Activated CD8-positive, alpha-beta T cell treated with anti-CD3 and anti-CD28 coated beads for 36 hours (primary cell): ENCODE measurements at regions not wholly inside any gene's neighbourhood (a gene's known extent, or its start where the extent isn't known, plus 50 kb on each side); places are given as distances from the start of the nearest gene placed in this dataset.

Experiments used
- ATAC-seq: fragments of 200-7000 bp; cut with Tn5 transposase; one replicate; pipeline ENCODE4 v1.10.0; 2021; ENCODE audit warnings: mild to moderate bottlenecking, moderate library complexity
- CTCF ChIA-PET: fragments of 350-600 bp; sonication (Branson Sonifier 250); formaldehyde crosslinking; loops from one replicate; lab custom pipeline; 2021; ENCODE audit warnings: antibody characterized with exemption; lab: Charles Lee
- POLR2A ChIA-PET: fragments of 350-600 bp; sonication (Branson Sonifier 250); formaldehyde crosslinking; loops from one replicate; lab custom pipeline; 2021; ENCODE audit warnings: antibody characterized with exemption; lab: Charles Lee
- DNase-seq: peaks from one replicate; pipeline ENCODE4 v3.0.0-alpha.2; 2020
- H3K27ac Mint-ChIP-seq: one replicate; pipeline ENCODE4 v1.8.0; 2021; ENCODE audit warnings: mild to moderate bottlenecking, mixed read lengths
- H3K27me3 Mint-ChIP-seq: one replicate; pipeline ENCODE4 v1.8.0; 2021; ENCODE audit warnings: mixed read lengths
- H3K36me3 Mint-ChIP-seq: one replicate; pipeline ENCODE4 v1.8.0; 2021; ENCODE audit warnings: low read depth, mixed read lengths
- H3K4me1 Mint-ChIP-seq: one replicate; pipeline ENCODE4 v1.8.0; 2021; ENCODE audit warnings: low read depth, mixed read lengths
- H3K4me3 Mint-ChIP-seq: one replicate; pipeline ENCODE4 v1.8.0; 2021; ENCODE audit warnings: mild to moderate bottlenecking, moderate library complexity, mixed read lengths
- H3K9me3 Mint-ChIP-seq: one replicate; pipeline ENCODE4 v1.8.0; 2021; ENCODE audit warnings: mixed read lengths
- CTCF ChIP-seq: fragments of 200-600 bp; IDR thresholded peaks from one replicate; pipeline ENCODE4 v1.8.0; 2022; ENCODE audit warnings: antibody characterized with exemption, mild to moderate bottlenecking
- intact Hi-C: fragments of 100-400 bp; cut with micrococcal nuclease; formaldehyde crosslinking; loops from one replicate; pipeline ENCODE4 v1.10.0; 2022

DNA sequence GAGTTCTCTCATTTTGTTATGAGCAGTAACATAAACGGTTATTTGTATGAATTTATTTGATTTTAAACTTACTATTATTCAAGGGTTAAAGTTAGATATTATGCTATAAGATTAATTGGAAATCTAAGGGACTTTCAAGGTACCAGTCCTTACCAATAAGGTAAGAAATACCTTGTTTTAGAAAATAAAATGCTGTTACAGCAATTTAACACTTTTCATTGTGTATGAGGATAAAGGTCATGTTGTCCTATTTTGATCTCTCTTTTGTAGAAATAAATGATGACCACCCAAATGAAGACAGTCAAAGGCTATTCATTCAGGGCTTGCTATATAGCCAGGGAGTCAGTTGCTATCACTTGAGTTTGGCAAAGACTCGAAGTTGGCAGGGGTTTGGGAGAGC, 1185.9 kb upstream of the GOT2 start:
- Mint-ChIP-seq H3K27ac (no peak overlapping the region), H3K9me3 (peaks cover 13% of the 10 kb centered on the region), H3K4me1 (no peaks in the 10 kb centered on the region), H3K4me3 (no peak overlapping the region), H3K27me3 (no peaks in the 10 kb centered on the region), H3K36me3 (no peaks in the 10 kb centered on the region)
- ChIA-PET CTCF (interaction anchor here (1.1 kb wide), 2 partner anchors 8 to 9 kb away, joined by 3 read pairs; no protein-coding TSS in a partner anchor), POLR2A (no interaction called here)
- DNase-seq (no peak), ATAC-seq (no peak)
- intact Hi-C loops: no loop called here
- TF ChIP-seq CTCF: no peak

- ChIA-PET CTCF (no interaction called here), POLR2A (no interaction called here)
- Mint-ChIP-seq H3K27me3 (no peaks in the 10 kb centered on the region), H3K4me3 (no peak overlapping the region), H3K36me3 (no peaks in the 10 kb centered on the region), H3K9me3 (peaks cover 8% of the 10 kb centered on the region), H3K4me1 (no peaks in the 10 kb centered on the region), H3K27ac (no peak overlapping the region)
- intact Hi-C loops: no loop called here
- TF ChIP-seq CTCF: no peak
- ATAC-seq (no peak), DNase-seq (no peak)
Observed at GRCh38 chr16:59913666-59914065, 1179.5 kb upstream of the GOT2 start.

- no peak for DNase-seq
- no peaks in the 10 kb centered on the region for H3K36me3 Mint-ChIP-seq
- ATAC-seq: no peak
- intact Hi-C loops: no loop called here
- no peaks in the 10 kb centered on the region for H3K4me1 Mint-ChIP-seq
- ChIA-PET POLR2A (no interaction called here), CTCF (no interaction called here)
- H3K4me3 Mint-ChIP-seq: no peak overlapping the region
- H3K27ac Mint-ChIP-seq: no peak overlapping the region
- peaks cover 6% of the 10 kb centered on the region for H3K9me3 Mint-ChIP-seq
- no peak for TF ChIP-seq CTCF
- no peaks in the 10 kb centered on the region for H3K27me3 Mint-ChIP-seq
Observed at GRCh38 chr16:59909262-59909661, 1175.1 kb upstream of the GOT2 start.

GRCh38 chr16:59907611-59908010, 1173.5 kb upstream of the GOT2 start:
- CTCF ChIA-PET: no interaction called here
- TF ChIP-seq CTCF: no peak
- intact Hi-C loops: no loop called here
- ATAC-seq (no peak), DNase-seq (no peak)
- no peaks in the 10 kb centered on the region for H3K4me1 Mint-ChIP-seq
- POLR2A ChIA-PET: no interaction called here
- H3K4me3 Mint-ChIP-seq: no peak overlapping the region
- H3K27me3 Mint-ChIP-seq: no peaks in the 10 kb centered on the region
- H3K9me3 Mint-ChIP-seq: peaks cover 6% of the 10 kb centered on the region
- H3K27ac Mint-ChIP-seq: no peak overlapping the region
- H3K36me3 Mint-ChIP-seq: no peaks in the 10 kb centered on the region

DNA sequence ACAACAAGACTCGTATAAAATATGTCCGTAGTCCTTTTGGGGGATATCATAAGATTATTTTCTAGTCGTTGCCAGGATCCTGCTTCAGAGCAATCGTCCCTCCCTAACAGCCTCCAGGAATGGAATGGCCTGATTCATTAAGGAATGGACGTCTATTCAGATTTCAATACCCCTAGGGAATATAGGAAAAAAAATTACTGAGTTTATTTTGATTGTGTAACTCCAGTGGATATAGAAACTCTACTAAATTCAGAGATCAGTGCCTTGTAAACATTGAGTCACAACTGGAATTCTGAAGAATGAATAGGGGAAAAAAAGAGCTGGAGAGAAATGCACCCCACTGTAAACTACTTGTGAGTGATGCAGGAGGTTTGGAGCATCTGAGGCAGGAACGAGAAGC, 1171.5 kb upstream of the GOT2 start:
- Mint-ChIP-seq H3K27me3 (no peaks in the 10 kb centered on the region), H3K27ac (no peak overlapping the region), H3K4me3 (no peak overlapping the region), H3K4me1 (no peaks in the 10 kb centered on the region), H3K36me3 (no peaks in the 10 kb centered on the region), H3K9me3 (peaks cover 6% of the 10 kb centered on the region)
- intact Hi-C loops: no loop called here
- CTCF ChIA-PET: no interaction called here
- POLR2A ChIA-PET: no interaction called here
- DNase-seq: no peak
- TF ChIP-seq CTCF: no peak
- ATAC-seq: no peak
